Erythroblast (primary cell): ENCODE measurements at regions not wholly inside any gene's neighbourhood (a gene's known extent, or its start where the extent isn't known, plus 50 kb on each side); places are given as distances from the start of the nearest gene placed in this dataset.

Experiments
- DNase-seq, 2 experiments: peaks; one replicate each; lab custom pipeline; 2025; lab: John Stamatoyannopoulos, UW
- GATA1 ChIP-seq: IDR thresholded peaks from 2 replicates; pipeline ENCODE4 v1.6.1; 2011; ENCODE audit warnings: low read depth, mild to moderate bottlenecking, control low read depth, low read length, moderate library complexity
- POLR2A ChIP-seq: IDR thresholded peaks from 2 replicates; pipeline ENCODE4 v1.6.1; 2011; ENCODE audit warnings: mild to moderate bottlenecking, low read length

- TF ChIP-seq POLR2A (no peak), GATA1 (no peak)
- no peak for DNase-seq
Observed at GRCh38 chr10:31593124-31593523, 274.1 kb downstream of the ZEB1 start.

DNA sequence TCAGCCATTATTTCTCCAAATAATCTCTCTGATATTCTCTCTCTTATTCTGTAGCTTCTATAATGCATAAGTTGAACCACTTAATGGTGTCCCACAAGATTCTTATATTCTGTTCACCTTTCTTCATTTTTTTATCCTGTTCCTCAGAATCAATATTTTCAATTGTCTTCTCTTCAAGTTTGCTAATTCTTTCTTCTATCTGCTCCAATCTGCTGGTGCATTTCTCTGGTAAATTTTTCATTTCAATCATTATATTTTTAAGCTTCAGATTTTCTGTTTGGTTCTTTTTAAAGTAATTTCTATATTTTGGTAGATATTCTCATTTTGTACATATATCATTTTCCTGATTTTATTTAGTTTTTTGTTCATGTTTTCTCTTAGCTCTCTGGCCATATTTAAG, 272.6 kb downstream of the ZEB1 start:
- DNase-seq, result no peak

GRCh38 chr10:31590023-31590800, 271.2 kb downstream of the ZEB1 start:
- TF ChIP-seq GATA1, result no peak
- TF ChIP-seq POLR2A, result no peak
- no peak for DNase-seq

More for the DNA sequence above, 272.6 kb downstream of the ZEB1 start:
- TF ChIP-seq GATA1, result no peak
- TF ChIP-seq POLR2A, result no peak

GRCh38 chr10:31587691-31588090, 268.7 kb downstream of the ZEB1 start:
- no peak for TF ChIP-seq GATA1
- TF ChIP-seq POLR2A, result no peak
- DNase-seq, result no peak

DNA sequence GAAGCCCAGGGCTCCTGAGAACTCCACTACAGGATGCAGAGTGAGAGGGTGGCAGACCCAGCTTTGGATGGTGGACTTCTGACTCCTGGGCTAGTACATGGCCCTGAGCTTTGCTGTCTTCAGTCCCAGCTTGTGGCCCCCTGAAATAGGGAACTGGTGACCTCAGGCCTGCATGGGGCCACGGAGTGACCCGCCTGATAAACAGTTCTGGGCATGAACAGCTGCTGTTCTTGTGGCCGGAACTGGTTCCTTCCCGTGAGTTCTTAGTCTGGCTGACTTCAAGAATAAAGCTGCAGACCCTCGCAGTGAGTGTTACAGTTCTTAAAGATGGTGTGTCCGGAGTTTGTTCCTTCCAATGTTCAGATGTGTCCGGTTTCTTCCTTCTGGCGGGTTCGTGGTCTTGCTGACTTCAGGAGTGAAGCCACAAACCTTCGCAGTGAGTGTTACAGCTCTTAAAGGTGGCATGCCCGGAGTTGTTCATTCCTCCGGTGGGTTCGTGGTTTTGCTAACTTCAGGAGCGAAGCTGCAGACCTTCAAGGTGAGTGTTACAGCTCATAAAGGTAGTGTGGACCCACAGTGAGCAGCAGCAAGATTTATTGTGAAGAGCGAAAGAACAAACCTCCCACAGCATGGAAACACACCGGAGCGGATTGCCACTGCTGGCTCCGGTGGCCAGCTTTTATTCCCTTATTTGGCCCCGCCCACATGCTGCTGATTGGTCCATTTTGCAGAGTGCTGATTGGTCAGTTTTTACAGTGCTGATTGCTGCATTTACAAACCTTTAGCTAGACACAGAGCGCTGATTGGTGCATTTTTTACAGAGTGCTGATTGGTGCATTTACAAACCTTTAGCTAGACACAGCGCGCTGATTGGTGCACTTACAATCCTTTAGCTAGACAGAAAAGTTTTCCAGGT, 268.0 kb downstream of the ZEB1 start:
- peak in 1 of 2 experiments; percentile 8 for DNase-seq
- no peak for TF ChIP-seq POLR2A
- no peak for TF ChIP-seq GATA1

- TF ChIP-seq GATA1, result no peak
- TF ChIP-seq POLR2A, result no peak
- no peak for DNase-seq
Observed at GRCh38 chr10:31584876-31585275, 265.9 kb downstream of the ZEB1 start.

DNA sequence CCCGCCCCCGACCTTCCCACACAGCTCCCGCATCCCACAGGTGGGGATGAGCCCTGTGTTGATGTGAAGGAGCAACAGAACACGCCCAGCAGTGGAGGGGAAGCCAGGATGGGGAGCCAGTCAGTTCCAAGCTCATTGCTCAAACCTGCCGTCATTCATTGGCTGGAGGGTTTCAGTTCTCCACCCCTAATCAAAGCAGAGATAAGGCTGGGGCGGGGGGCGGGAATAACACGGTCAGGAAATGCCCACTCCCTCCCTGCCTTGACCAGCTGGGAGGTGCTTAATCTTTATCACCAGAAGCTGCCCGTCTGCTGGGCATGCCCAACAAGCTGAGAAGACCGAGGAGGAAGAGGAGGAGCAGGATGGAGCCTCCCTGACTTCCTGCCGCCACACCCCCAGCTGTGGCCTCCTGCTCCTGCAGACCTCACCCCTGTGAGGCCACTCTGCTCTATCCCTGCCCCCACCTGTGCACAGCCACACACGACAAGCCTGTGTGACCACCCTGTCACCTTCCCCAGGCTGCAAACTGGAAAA, 265.1 kb downstream of the ZEB1 start:
- no peak for TF ChIP-seq GATA1
- TF ChIP-seq POLR2A, result no peak
- no peak for DNase-seq

DNA sequence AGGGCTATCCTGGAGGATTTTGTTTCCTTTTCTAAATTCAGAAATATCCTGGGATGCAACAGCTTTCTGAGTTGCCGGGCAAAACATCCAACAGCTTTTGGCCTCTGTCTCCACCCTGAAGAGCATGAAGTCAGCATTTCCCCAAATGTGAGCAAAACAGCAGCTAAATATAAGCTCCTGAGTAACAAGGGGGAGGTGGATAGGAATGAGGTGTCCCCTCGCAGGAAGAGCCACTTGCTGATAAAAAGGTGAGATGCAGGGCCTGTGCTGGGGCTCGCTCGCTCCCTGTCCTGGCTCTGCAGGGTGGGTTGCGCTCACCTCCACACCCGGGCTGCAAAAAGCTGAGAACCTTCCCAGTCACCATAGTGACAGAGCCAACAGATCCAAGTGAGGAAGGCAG, 264.3 kb downstream of the ZEB1 start:
- TF ChIP-seq POLR2A (no peak), GATA1 (no peak)
- no peak for DNase-seq

- DNase-seq, result no peak
- TF ChIP-seq GATA1 (no peak), POLR2A (no peak)
Observed at GRCh38 chr10:31582365-31583052, 263.5 kb downstream of the ZEB1 start.

GRCh38 chr10:31581741-31582323, 262.8 kb downstream of the ZEB1 start:
- DNase-seq, result no peak

GRCh38 chr10:31580646-31581045, 261.6 kb downstream of the ZEB1 start:
- no peak for DNase-seq

More at GRCh38 chr10:31581741-31582323, 262.8 kb downstream of the ZEB1 start:
- TF ChIP-seq GATA1 (no peak), POLR2A (no peak)

More at GRCh38 chr10:31580646-31581045, 261.6 kb downstream of the ZEB1 start:
- TF ChIP-seq GATA1, result no peak
